Glomerular endothelial cell (primary cell): ENCODE measurements at regions not wholly inside any gene's neighbourhood (a gene's known extent, or its start where the extent isn't known, plus 50 kb on each side); places are given as distances from the start of the nearest gene placed in this dataset.

Experiments
- DNase-seq: peaks from one replicate; pipeline ENCODE4 v3.0.0-alpha.2; 2011; ENCODE audit warnings: low read depth, low spot score; ENCODE audit errors: extremely low read depth

DNA sequence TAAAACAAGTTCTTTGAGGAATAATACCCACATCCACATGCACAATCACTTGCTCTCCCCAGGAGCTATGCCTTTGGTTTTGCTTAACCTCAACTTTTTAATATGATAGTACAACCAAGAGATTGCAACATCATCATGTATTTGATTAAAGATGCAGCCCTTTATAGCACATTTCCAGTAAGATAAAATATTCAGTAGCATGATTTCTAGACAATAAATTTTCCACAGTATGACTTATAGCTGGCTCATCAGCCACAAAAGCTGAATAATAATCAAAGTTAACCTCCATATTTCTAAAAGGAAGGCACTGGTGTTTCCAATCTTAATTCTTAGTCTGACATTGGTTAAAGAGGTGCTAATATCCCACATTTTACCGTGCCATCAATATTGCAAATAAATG is 622.5 kb downstream of the TBL1XR1 start:
- DNase-seq = no peak

DNA sequence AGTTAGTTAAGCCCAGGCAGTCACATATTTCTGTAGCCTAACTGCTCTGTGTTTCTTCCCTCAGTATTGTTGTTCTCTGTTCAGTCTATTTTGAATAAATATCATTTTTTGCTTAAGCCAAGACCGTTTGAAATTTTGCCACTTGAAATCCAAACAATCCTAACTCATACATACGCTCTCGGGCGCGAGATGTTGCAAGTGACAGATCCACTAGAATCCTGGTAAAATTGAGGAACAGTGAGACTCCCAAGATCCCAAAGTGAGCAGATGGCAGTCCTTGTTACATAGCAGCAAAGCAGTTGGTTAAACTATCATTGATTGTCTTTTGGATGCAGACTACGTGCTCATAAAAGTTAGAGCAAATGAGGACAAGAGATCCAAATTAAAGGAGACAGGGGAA is 625.4 kb downstream of the TBL1XR1 start:
- DNase-seq = no peak

DNA sequence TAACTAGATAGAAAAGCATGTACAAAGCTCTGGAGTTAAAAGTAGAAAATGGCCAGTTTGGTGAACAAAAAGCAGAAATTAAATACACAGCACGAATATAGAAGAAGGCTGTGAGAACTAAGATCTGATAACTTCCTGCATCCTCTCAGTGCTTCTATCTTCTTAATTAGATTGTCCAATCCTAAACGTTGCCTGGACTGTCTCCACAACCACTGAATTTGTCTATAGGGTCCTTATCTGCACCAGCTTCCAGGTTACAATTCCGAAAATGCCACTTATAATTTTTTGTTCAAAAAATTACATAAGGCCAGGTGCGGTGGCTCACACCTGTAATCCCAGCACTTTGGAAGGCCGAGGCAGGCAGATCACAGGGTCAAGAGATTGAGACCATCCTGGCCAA is 626.3 kb downstream of the TBL1XR1 start:
- DNase-seq = no peak

DNA sequence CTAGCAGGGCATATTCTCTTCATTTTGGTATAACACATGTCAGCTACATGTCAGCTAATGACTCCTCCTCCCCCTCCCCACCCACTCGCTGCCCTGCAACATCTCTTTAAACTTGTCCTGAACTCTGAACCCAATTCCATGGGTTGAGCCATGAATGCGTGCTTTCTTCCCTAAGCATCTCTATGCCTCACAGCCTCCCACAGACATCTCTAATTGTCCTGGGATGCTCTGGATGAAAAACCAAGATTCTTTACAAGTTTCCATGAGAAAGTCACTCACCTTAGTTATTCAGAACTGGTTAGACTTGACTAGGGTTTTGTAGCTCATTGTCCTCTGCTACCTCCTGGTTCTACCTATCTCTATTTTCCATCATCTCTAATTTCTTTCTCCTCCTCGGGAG is 629.1 kb downstream of the TBL1XR1 start:
- no peak for DNase-seq

DNA sequence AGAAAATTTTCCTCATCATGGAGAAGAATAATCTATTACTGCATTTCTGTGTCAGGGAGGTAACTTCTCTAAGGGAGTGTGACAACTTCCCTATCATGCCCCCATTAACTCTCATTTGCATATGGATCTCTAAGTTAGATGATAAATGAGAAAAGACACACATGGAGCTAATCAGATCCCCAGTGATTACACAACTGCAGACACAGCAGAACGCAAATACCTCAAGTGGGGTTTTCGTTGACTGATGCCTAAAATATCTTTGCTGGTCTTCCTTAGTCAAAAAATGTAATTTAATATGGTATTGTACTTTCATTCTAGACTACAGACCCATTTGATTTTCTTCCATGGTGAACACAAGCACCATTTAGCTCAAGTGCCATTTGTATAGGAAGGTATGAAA is 630.5 kb downstream of the TBL1XR1 start:
- no peak for DNase-seq

DNA sequence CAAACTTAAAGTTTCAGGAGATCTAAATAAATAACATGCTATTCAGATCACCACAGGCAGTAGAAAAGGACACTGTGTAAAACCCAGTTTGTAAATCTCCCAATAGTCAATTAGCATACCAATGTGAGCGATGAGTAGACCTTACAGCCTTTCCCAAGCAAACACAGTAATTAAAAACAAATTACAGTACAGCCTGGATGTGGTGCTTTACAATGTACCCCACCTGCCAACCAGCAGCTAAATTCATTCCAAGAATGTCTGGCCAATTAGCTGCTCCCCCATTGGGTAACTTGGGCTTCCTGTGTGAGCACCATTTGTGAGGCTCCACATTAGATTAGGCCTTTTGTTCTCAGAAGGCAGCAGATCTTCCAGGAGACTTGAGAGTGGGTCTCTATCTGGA is 635.0 kb downstream of the TBL1XR1 start:
- DNase-seq = no peak

DNA sequence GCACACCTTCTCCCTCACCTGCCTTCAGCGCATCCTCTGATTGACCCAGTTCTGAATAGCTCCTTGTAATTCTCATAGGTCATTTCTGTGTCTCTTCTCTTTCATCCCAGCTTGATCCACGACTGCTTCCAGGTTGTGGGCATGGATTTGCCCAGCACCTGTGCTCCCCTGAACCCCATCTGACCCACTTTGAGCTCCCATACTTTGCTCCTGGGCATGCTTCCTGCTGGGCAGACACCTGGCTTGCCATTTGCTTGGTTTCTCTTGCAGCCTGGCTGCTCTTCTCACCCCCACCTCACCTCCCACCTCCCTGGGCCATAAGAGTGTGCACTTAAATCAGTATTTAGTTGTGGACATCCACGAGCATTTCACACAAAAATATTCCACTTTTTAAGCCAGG is 635.5 kb downstream of the TBL1XR1 start:
- DNase-seq = no peak

DNA sequence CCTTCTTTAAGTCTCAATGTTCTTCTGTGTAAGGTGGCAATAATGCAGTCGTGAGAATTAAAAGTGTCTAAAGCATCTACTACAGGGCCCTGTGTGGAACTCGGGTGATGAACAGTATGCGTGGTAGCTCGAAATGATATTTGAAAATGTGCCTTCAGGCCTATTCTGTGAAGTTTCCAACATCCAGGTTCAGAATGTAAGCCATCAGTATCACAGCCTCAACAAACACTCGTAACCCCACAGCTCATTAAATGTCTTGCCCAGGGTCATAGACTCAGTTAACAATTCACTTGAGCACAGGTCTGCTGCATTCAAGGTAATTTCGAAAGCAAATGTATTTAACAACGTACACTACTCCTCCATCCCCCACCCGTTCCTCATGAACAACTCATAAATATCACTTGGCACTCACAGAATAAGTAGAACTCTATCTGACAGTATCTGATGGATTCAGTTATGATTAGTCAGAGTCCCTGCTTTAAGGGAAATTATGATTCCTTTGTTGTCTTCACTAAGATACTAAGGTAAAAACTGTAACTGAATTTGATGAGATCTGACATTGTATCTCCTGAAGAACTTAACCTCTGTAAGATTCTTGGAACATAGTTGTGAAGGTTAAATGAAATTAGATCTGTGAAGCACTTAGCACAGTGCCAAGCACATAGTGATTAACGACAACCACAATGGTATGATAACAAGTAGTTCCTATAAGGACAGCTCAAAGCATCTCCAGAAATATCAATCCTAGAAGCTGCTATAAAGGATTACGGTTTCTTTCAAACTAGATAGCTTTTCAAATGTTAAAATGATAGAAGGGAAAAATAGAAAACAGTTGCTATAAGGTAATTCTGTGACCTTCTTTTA is 642.3 kb downstream of the TBL1XR1 start:
- no peak for DNase-seq

DNA sequence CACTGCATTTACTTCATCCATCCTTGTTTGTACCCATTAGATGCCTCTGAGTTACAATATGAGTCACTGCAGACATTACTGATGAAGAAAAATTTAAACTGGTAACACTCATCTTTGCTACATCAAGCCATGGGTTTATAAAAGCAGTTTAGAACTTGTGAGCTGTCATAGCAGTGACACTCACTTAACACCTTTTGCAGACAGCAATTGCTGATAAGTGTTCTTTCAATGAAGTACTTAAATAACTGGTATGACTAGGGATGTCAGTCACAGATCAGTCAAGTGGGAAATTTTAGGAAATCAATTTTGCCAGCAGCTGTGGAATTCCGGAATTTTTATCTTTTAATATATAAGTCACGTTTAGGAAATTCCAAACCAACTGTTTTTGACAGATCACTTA is 643.0 kb downstream of the TBL1XR1 start:
- no peak for DNase-seq

DNA sequence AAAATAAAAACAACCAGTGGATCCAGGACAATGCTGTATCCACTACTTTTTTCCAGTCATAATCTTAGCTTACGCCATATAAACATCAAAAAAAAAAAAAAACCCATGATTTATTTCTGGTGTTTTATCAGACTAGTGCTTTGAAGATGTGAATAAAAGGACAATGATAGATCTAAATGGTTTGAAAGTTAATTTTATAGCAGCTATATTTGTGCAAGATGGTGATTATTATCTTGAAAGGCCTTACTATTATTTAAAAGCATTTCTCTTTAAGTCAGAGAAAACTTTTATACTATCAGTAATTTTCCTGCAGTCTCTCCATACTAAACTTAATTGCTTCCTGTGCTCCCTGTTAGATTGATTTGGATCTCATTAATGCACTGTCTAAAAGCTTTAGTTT is 670.3 kb downstream of the TBL1XR1 start:
- no peak for DNase-seq

DNA sequence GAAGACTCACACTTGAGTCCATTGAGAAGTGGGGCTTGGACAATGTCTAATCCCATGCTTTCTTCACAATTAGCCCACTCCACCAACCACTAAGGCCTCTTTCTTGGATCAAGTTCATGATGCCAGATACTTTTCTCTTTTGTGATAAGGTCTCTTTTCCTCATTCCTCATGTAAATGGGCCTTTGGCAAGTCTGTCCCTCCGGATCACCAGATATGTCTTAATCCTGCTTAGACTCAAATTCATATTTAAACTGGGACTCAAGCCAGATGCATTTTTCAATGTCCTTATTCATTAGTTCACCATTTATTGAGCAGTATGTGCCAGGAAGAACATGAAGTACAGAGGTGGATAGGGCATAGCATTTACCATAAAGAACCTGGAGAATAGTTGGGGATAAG is 671.1 kb downstream of the TBL1XR1 start:
- DNase-seq = no peak

DNA sequence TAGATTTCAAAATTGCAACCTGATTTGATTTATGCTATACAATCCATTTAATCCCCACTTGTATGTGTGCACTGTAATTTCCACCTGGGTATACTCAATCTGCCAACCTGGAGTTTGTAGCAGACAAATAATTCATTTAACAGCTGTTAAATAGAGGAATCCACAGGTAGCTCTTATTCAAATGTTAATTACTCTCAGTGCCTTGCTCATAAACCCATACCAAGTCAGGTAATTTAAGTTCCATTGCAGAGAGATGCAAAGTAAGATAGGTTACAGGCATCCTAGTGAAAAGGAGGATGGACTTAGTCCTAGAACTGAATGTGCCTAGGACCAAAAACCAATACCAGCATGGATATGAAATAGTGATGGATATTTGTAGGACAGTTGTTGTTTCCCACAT is 674.2 kb downstream of the TBL1XR1 start:
- DNase-seq = no peak

DNA sequence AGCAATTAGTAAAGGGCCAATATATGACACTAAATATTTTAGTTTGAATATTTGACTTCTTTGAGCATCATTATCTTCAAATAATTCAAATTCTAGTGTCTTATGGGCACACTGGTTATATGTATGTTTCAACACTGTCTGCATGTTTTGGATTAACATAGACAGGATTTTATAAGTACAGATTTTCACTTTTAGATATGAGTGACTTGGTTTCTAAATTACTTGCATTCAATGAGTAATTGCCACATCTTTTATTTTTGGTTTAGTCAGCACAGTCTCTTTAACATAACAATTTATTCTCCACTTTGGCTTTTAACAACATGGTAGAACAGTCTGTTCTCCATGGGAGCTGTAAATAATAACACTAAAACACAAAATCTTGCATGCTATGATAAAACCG is 674.8 kb downstream of the TBL1XR1 start:
- DNase-seq = no peak

DNA sequence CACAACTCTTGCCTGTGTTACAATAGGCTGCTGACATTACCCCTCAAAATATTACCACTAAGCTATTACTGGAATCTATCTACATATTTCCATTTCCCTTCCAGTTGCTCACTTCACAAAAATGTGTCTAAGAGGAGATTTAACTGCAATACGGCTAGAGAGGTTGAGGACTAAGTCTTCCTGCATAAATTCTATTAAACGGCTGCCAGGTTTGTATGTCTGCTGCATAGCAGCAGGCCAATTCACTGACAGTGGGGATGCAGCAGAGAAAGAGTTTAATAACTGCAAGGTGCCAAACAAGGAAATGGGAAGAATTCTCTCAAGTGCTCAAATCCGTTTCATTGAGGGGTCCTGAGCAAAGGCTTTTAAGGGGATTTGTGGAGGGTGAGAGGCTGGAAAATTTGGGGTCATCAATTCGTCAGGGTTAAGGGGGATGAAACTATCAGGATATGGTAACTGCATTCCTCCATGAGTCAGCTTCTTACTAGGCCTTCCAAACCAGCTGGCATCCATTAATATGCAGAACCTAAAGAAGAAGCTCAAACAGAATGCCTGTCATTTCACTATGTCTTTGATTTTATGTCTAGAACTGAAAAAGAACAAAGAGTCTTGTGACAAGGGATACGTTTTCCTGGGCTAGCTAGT is 675.6 kb downstream of the TBL1XR1 start:
- DNase-seq = no peak

DNA sequence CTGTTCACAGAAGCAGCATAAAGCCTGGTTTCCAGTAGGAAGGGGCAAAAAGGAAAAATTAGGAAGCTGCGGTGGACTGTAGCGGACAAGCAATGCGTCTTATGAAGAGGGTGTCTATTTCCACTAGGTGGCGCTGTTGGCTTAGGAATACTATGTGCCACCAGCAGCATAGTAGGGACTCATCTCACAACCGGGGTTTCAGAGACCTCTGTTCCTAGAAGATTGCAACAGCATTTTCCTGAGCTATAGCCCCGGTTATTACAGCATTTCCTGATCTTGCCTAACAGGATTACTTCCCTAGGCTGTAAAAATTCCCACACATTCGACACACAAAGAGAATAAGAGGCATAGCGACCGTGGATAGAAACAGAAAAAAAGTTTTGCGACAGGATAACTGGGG is 683.0 kb downstream of the TBL1XR1 start:
- DNase-seq = peak; percentile 20

DNA sequence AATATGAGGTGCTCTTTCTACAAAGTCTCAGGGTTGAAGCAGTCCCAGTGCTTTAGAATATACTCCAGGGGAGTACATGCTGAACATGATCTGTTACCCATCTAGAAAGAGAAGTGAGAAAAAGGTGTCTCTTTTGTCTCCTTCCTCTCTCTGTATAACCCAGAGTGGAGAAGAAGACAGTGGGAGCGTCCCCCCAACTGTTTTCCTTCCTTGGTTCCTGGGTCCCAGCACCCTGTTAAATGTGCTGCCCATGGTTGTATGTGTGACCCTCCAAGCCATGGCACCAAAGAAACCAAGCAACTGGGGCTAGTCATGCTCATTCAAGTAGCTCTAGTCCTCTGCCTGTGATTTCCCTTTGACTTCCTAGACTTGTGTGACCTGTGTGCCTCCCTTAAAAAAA is 683.7 kb downstream of the TBL1XR1 start:
- DNase-seq = no peak

DNA sequence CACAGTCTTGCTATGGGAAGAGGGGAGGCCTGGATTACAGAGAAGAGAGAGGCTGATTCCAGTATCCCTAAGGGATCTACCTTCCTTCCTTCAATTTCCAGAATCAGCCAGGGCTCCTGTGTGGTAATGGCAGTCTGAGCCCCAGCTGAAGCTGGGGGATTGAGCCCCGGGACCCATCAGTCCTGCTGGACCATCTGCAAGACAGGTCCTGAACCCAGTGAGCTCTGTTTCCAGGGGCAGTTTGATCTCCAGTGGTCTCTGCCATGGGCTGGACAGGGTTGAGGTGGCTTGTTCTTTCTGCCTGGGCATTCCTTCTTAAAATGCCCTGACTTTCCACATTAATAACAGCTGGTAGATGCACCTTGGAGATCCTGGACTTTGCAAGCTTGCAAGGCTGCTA is 685.2 kb downstream of the TBL1XR1 start:
- no peak for DNase-seq

DNA sequence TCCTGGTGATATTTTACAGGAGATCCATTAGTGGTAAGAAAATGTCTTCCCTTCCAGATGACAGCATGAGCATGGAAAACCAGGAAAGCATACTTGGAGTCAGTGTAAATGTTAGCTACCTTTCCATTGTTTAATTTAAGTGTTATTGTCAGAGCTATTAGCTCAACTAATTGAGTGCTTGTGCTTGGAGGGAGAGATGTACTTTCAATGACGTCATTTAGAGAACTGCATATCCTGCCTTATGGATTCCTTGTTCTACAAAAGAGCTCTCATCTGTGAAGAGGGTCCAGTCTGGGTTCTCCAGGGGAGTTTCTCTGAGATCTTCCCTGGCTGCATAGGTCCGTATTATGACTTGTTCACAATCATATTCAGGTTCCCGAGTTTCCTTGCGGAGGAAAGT is 687.2 kb downstream of the TBL1XR1 start:
- no peak for DNase-seq

DNA sequence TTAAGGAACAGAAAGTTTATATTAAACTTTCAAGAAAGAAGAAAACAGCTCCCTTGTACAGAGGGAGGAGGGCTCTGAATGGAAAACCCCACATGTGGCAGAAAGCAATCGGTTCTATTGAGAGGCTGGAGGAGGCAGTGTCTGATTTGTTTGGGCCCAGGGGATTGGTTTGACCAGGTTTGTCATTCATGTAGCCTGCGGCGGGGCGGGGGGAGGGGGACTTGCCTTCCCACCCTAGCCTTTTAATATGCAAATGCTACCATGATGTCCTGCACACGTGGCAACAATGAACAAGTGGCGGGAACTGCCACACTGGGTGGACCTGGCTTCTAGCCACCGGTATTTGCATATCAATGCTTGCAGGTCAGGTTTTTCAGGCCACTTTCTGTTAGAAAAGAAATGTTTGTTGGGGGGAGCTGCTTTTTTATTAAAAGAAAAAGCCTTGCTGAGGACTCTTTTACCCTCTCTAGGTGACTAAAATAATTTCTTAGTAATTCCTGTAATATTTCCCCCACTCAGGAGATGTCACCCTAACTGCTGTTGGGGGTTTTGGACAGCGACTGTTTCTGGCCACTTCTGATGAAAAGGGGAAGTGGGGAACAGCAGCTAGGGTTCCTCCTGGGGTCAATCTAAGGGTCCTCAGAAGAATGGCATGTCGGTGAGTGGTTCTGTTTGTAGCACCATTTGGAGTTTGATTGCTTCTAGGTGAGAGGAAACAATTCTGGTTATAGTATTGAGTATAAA is 691.2 kb downstream of the TBL1XR1 start:
- DNase-seq = no peak

DNA sequence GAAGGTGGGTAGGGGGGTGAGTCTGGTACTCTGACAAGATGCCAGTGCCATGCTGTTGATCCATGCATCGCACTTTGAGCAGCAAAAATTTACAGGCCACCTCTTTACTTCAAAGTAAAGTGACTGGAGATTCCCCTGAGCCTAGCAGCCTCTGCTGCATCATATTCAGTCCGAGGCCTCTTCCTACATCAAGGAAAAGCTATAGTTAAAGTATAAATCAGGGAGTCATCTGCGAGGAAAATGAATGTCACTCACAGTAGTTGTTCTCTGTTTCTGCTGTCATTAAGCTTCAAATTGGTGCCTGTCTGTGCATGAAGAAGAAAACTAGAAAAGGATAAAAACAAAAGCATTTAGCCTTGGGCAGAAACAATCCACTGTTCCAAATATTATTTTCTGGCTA is 706.2 kb downstream of the TBL1XR1 start:
- no peak for DNase-seq

DNA sequence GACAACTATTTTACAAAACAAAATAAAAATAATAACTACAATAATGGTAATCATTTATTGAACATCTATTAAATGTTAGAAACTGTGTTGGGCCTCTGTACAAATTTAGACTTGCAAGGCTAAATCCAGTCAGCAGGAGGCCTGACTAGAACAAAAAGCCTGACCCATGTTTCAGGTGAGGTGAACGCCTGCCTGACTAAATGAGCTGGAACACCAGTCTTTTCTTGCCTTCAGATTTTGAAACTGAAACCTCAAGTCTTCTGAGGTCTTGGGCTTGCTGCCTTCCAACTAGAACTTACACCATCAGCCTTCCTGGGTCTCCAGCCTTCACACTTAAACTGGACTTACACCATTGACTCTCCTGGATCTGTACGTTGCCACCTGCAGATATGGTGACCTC is 706.9 kb downstream of the TBL1XR1 start:
- no peak for DNase-seq

DNA sequence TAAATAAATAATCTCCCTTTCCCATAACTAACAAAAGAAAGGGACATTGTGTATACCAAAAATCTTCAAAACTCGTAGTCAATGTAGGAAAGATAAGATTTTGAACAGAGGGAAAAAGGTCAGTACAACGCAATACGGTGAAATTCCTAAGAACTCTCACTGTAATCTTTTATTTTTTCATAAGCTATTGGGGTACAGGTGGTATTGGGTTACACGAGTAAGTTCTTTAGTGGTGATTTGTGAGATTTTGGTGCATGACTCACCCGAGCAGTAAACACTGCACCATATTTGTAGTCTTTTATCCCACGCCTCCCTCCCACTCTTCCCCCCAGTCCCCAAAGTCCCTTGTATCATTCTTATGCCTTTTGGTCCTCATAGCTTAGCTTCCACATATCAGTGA is 718.0 kb downstream of the TBL1XR1 start:
- no peak for DNase-seq
